ENCODE measurements at regions not wholly inside any gene's neighbourhood (a gene's known extent, or its start where the extent isn't known, plus 50 kb on each side); places are given as distances from the start of the nearest gene placed in this dataset.

DNA sequence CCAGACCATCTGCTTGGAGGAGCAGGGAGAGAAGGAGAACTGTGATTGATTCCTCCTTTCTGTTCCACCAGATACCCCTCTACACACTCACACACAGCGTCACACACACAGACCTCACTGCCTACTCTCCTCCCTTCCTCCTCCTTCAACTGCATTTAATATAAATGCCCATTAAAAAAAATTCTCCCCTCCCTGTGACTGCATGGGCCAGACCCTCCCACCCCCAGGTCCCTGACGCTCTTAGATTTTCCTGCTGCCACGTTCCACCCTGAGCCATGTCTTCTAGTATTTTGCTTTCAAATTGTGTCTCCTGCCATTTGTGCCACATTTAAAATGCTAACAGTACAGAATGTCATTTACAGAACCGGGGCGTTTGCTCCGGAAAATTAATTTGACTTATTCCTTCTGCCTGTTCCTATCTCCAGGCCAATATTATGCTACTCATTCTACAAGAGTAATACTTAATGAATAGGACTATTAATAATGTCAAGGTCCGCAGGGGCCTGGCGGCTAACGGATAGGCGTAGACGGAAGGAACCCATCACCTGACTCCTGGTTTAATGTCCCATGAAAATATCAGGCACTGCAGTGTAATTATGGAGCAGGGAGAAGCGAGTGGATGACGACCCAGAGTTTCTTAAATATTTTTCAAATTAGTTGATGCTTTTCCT, 100.2 kb downstream of the MRM1 start:
- H4K20me1 ChIP-seq (ENCODE audit: low read depth): peaks cover 24% of the 10 kb centered on the region
- H3F3A ChIP-seq (ENCODE audit: low read depth): no peaks in the 10 kb centered on the region
- no peaks in the 10 kb centered on the region for H3K79me2 ChIP-seq (ENCODE audit: low read depth)
- no peak overlapping the region for H2AFZ ChIP-seq (replicated peaks)
- no peaks in the 10 kb centered on the region for H3K9me3 ChIP-seq (ENCODE audit: low read depth)
- peaks cover 80% of the 10 kb centered on the region for H3K27me3 ChIP-seq
- TF ChIP-seq EZH2 (IDR thresholded peaks at IDR 0.05) (no peak), EZH2phosphoT487 (IDR thresholded peaks at IDR 0.05) (no peak)
- TF ChIP-seq, protein P1, sequence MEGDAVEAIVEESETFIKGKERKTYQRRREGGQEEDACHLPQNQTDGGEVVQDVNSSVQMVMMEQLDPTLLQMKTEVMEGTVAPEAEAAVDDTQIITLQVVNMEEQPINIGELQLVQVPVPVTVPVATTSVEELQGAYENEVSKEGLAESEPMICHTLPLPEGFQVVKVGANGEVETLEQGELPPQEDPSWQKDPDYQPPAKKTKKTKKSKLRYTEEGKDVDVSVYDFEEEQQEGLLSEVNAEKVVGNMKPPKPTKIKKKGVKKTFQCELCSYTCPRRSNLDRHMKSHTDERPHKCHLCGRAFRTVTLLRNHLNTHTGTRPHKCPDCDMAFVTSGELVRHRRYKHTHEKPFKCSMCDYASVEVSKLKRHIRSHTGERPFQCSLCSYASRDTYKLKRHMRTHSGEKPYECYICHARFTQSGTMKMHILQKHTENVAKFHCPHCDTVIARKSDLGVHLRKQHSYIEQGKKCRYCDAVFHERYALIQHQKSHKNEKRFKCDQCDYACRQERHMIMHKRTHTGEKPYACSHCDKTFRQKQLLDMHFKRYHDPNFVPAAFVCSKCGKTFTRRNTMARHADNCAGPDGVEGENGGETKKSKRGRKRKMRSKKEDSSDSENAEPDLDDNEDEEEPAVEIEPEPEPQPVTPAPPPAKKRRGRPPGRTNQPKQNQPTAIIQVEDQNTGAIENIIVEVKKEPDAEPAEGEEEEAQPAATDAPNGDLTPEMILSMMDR (IDR thresholded peaks at IDR 0.05): no peak
- no peak overlapping the region for H3K4me3 Mint-ChIP-seq
- no peaks in the 10 kb centered on the region for H3K4me1 Mint-ChIP-seq
- H3K27me3 Mint-ChIP-seq (ENCODE audit: insufficient read depth, low read depth): peaks cover 50% of the 10 kb centered on the region
- H3K4me1 ChIP-seq: no peaks in the 10 kb centered on the region
- no peaks in the 10 kb centered on the region for H3K36me3 ChIP-seq
- no peak overlapping the region for H3K4me2 ChIP-seq
- no peak overlapping the region for H3K9ac ChIP-seq
- DNase-seq (ENCODE audit: low spot score): no peak
- H3K4me3 ChIP-seq: no peak overlapping the region
- H3K27ac Mint-ChIP-seq: no peak overlapping the region
- H3K36me3 Mint-ChIP-seq: no peaks in the 10 kb centered on the region
- no peak overlapping the region for H3K27ac ChIP-seq
- H3K9me3 Mint-ChIP-seq: no peaks in the 10 kb centered on the region

DNA sequence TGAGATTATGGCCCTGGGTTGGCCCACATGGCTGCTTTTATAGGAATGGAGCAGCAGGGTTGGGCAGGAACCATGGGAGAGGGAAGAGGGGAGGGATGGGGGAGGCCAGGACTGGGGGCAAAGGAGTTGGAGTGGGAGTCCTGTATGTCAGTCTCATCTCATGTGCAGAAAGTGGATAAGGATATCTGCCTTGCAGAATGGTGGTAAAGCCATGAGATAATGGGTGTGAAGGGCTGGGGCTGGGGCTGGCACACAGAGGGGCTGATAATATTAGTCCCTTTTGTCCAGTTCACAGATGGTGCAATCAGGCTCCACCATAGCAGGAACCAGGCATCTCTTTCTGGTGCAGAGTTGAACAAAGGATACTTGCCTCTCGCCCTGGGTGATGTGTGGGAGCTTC, 101.3 kb downstream of the MRM1 start:
- DNase-seq (ENCODE audit: low spot score): no peak
- Histone ChIP-seq H3F3A (ENCODE audit: low read depth) (no peaks in the 10 kb centered on the region), H3K4me2 (no peak overlapping the region), H4K20me1 (ENCODE audit: low read depth) (peaks cover 24% of the 10 kb centered on the region), H3K27ac (no peak overlapping the region), H3K79me2 (ENCODE audit: low read depth) (no peaks in the 10 kb centered on the region), H3K9ac (no peak overlapping the region), H3K27me3 (peaks cover 80% of the 10 kb centered on the region), H3K36me3 (no peaks in the 10 kb centered on the region), H3K4me1 (no peaks in the 10 kb centered on the region), H2AFZ (replicated peaks) (no peak overlapping the region), H3K9me3 (ENCODE audit: low read depth) (no peaks in the 10 kb centered on the region), H3K4me3 (no peak overlapping the region)
- H3K36me3 Mint-ChIP-seq: no peaks in the 10 kb centered on the region
- TF ChIP-seq, protein P1 (IDR thresholded peaks at IDR 0.05): no peak
- TF ChIP-seq EZH2phosphoT487 (IDR thresholded peaks at IDR 0.05) (no peak), EZH2 (IDR thresholded peaks at IDR 0.05) (no peak)
- no peak overlapping the region for H3K4me3 Mint-ChIP-seq
- no peak overlapping the region for H3K27ac Mint-ChIP-seq
- peaks cover 46% of the 10 kb centered on the region for H3K27me3 Mint-ChIP-seq (ENCODE audit: insufficient read depth, low read depth)
- no peaks in the 10 kb centered on the region for H3K9me3 Mint-ChIP-seq
- H3K4me1 Mint-ChIP-seq: no peaks in the 10 kb centered on the region

DNA sequence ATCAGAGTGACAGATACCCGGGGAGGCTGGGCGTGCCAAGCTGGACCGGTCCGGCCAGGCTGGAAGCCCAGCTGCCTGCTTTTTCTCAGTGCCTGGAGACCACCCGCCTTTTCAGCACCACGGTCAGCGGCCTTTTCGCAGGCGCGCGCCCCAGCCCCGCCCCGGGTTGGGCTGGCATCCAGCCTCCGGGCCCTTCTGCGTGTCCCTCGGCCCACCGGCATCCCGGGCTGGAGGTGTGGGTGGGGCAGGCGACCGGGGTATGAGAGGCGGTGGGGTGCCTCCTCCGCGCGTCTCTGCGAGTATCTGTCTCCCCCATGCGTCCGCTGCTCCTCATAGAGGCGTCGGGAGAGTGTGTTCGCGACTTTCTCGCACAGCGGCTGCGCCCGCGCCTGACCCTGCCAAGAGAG, 102.5 kb downstream of the MRM1 start:
- Histone ChIP-seq H3K4me2 (peak overlapping the region; percentile 78), H3F3A (ENCODE audit: low read depth) (no peaks in the 10 kb centered on the region), H3K79me2 (ENCODE audit: low read depth) (no peaks in the 10 kb centered on the region), H3K27me3 (peaks cover 71% of the 10 kb centered on the region), H3K4me3 (peak overlapping the region; percentile 38), H3K36me3 (no peaks in the 10 kb centered on the region), H3K9me3 (ENCODE audit: low read depth) (no peaks in the 10 kb centered on the region), H3K4me1 (no peaks in the 10 kb centered on the region), H4K20me1 (ENCODE audit: low read depth) (peaks cover 16% of the 10 kb centered on the region), H3K9ac (no peak overlapping the region), H2AFZ (replicated peaks) (no peak overlapping the region), H3K27ac (no peak overlapping the region)
- H3K27ac Mint-ChIP-seq: no peak overlapping the region
- H3K36me3 Mint-ChIP-seq: no peaks in the 10 kb centered on the region
- H3K4me1 Mint-ChIP-seq: no peaks in the 10 kb centered on the region
- TF ChIP-seq EZH2phosphoT487 (IDR thresholded peaks at IDR 0.05) (no peak), EZH2 (IDR thresholded peaks at IDR 0.05) (peak; percentile 59)
- TF ChIP-seq, protein P1 (IDR thresholded peaks at IDR 0.05): peak; percentile 30
- peak; percentile 94 for DNase-seq (ENCODE audit: low spot score)
- no peaks in the 10 kb centered on the region for H3K9me3 Mint-ChIP-seq
- peaks cover 39% of the 10 kb centered on the region for H3K27me3 Mint-ChIP-seq (ENCODE audit: insufficient read depth, low read depth)
- H3K4me3 Mint-ChIP-seq: no peak overlapping the region

Data from neural progenitor cell (in vitro differentiated cells).